GM18505 (cell line): ENCODE measurements at regions not wholly inside any gene's neighbourhood (a gene's known extent, or its start where the extent isn't known, plus 50 kb on each side); places are given as distances from the start of the nearest gene placed in this dataset.
"Not testable (repeated sequence)": the region's sequence is repeated elsewhere in the genome, so short reads cannot be mapped to it uniquely, and the experiment has no call there.

Source experiments
- ATAC-seq: cut with Tn5 transposase; IDR thresholded peaks from one replicate; pipeline ENCODE4 v1.9.1; 2021; ENCODE audit not compliant: unreplicated experiment
- POLR2A ChIP-seq: IDR thresholded peaks from 4 replicates; pipeline ENCODE4 v1.6.1; 2011; ENCODE audit warnings: borderline replicate concordance; ENCODE audit not compliant: insufficient read depth, insufficient read length; ENCODE audit errors: extremely low read depth

DNA sequence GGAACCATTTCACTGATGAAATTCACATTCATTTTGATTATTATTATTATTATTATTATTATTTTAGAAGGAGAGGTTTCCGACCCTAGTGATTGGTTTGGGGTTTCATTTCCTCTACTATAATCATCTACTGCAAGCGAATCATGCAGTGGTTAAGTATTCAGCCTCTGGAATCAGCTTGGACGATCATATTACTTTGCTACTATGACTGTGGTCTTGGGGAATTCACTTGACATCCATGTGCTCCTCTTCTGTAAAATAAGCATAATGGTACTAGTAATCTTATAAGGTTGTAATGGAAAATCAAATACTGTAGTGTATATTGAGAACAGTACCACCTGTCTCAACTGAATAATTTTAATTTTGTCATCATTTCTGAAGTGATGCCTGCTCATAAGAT is 132.1 kb upstream of the SLC4A4 start:
- TF ChIP-seq POLR2A: no peak
- ATAC-seq: no peak

GRCh38 chr4:71209161-71209560 is 129.7 kb upstream of the SLC4A4 start:
- no peak for ATAC-seq
- TF ChIP-seq POLR2A: no peak

DNA sequence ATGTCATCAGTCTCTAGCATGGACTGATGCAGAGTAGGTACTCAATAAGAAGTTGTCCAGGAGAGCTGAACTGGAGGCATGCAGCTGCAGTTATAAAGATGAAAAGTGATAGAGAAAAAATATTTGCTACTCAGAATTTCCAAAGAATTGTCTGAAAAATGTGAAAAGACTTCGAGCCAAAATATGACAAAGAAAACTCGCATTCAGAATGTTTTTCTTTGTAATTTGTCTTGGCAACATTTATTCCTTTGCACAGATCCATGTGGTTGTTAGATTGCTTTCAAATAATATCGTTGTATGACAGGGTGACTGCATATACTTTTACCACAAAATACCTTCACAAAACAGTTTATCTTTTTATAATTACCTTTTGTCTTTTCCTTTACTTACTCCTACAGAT is 128.0 kb upstream of the SLC4A4 start:
- no peak for TF ChIP-seq POLR2A
- no peak for ATAC-seq

DNA sequence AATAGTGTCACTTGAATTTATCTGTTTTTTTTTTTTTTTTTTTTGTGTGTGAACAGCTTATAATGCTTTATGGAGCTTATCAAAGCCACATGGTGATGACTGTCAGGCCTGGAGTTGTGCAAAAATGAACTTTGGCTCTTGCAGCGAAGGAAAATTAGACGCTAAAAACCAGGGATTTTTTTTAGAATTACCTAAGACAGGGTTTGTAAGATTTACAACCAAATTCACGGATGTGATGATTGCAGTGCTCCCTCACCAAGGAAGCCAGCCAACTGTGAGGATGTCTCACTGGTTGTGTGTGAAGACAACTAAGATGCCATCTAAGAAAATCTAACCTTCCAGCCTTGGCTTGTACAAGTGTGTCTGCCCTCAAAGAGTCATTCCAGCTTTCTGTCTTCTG is 127.1 kb upstream of the SLC4A4 start:
- no peak for ATAC-seq
- TF ChIP-seq POLR2A: no peak

- TF ChIP-seq POLR2A: no peak
- no peak for ATAC-seq
Measured at GRCh38 chr4:71212216-71212615, 126.6 kb upstream of the SLC4A4 start.

DNA sequence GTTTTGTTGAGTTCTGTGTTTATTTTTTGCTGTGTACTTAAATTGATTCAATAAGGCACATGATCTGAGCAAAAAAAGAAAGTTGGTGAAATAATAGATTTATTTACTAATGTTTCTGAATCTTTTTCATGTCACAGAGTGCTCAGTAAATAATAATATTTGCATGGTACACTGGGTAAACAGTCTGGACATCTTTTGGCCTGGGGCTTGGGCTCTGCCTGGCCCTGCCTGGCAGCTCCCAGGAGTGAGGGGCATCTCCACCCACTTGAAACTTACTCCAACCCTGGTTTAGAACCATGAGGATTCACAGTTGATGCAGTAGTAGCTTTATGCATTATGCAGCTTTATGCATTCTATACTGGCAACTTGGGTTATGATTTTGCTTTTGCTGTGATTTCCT is 124.2 kb upstream of the SLC4A4 start:
- no peak for ATAC-seq
- TF ChIP-seq POLR2A: no peak

DNA sequence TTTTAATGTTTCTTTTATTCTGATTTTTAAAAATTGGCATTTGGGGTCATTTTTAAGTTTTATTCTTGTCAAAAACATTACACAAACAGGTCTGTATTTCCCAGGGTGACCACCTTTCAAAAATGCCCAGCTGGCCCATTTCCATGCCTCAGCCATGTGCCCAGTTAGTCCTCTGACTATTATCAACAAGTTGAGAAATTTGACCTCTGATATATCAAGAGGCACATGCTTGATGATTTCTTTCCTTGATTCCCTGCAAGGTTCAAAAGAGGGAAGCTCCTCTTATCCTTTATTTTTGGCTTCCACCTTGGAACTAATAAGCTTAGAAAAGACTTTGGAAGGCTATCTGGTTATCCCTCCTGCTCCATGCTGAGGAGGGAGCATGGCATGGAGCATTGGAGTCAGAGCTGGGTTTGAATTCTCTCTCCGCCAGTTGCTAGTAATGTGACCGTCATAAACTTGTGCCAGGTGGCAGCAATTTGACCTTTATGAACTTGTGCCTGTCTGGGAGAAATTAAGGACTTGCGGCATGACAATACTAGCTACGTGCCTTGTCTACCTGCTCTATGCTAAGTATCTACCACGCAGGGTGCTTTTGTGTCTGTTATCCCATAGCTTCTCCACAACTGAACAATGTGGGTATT is 122.4 kb upstream of the SLC4A4 start:
- no peak for TF ChIP-seq POLR2A
- ATAC-seq: no peak

GRCh38 chr4:71217688-71218087 is 121.1 kb upstream of the SLC4A4 start:
- TF ChIP-seq POLR2A: no peak
- ATAC-seq: no peak

DNA sequence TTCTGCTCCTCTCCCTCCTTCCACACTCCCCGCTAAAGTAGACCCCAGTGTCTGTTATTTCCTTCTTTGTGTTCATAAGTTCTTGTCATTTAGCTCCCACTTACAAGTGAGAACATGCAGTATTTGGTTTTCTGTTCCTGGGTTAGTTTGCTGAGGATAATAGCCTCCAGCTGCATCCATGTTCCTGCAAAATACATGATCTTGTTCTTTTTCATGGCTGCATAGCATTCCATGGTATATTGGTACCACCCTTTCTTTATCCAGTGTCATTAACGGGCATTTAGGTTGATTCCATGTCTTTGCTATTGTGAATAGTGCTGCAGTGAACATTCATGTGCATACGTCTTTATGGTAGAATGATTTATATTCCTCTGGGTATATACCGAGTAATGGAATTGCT is 118.0 kb upstream of the SLC4A4 start:
- not testable (repeated sequence) for ATAC-seq

- no peak for ATAC-seq
- no peak for TF ChIP-seq POLR2A
Measured at GRCh38 chr4:71221510-71222466, 117.0 kb upstream of the SLC4A4 start.

DNA sequence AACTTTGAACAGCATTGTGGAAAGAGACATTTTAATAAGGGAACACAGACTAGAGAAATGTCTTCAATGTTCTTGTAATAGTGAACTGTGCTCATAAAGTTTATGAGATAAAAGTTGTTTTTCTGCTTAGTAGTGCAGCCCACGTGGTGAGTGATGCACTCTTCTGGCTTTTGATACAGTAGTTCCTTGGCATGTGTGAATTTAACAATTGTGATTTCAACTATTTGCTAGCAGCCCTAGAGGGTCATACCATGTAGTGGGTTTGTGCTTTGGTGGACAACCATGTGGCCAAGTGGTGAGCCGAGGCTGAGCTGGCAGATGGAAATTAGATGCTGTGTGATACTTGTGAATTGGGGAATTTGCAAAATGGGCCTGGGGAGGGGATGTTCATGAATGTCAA is 116.2 kb upstream of the SLC4A4 start:
- ATAC-seq: no peak
- no peak for TF ChIP-seq POLR2A

- no peak for ATAC-seq
- TF ChIP-seq POLR2A: no peak
Measured at GRCh38 chr4:71229477-71230270, 109.1 kb upstream of the SLC4A4 start.

GRCh38 chr4:71230271-71231128 is 108.3 kb upstream of the SLC4A4 start:
- ATAC-seq: no peak
- no peak for TF ChIP-seq POLR2A
